ENCODE measurements at regions not wholly inside any gene's neighbourhood (a gene's known extent, or its start where the extent isn't known, plus 50 kb on each side); places are given as distances from the start of the nearest gene placed in this dataset.
"Not testable (repeated sequence)": the region's sequence is repeated elsewhere in the genome, so short reads cannot be mapped to it uniquely, and the experiment has no call there.

DNA sequence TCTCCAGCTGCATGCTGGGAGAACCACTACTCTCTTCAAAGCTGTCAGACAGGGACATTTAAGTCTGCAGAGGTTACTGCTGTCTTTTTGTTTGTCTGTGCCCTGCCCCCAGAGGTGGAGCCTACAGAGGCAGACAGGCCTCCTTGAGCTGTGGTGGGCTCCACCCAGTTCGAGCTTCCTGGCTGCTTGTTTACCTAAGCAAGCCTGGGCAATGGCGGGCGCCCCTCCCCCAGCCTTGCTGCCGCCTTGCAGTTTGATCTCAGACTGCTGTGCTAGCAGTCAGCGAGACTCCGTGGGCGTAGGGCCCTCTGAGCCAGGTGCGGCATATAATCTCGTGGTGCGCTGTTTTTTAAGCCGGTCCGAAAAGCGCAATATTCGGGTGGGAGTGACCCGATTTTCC lies 215.0 kb downstream of the STIM2 start:
- not testable (repeated sequence) for DNase-seq

GRCh38 chr4:27078934-27079455 lies 218.4 kb downstream of the STIM2 start:
- DNase-seq: no peak

- DNase-seq: no peak
These were observed 221.3 kb downstream of the STIM2 start for GRCh38 chr4:27081675-27082586.

GRCh38 chr4:27082776-27083175 lies 222.1 kb downstream of the STIM2 start:
- no peak for DNase-seq

DNA sequence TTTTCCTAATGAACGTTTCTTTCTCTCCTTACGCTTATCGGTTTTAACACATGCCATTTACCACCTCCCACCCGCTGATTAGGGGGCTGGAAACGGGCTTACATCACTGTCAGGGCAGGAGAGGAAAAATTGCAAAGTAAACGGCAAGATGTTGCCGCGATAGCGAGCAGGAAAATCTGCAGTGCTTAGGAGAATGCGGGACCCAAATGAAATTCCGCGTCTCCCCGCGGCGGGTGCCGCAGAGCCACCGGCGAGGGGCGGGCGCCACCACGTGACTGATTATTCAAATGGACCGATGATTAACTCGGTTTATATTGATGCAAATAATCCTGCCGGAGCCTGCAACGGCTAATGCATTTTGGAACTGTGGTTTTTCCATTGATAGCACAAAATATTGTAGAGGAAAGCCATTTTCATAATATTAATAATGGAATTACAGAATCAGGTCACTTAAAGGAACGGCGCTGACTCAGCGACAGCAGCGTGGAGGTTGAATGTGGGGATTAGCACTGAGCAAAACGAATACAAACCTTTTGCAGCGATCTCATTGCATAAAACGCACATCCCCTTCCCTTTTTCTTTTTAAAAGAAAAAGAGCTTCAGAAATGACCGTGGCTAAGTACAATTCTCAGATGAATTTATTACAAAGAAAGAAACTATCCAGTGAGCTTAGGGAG lies 224.2 kb downstream of the STIM2 start:
- peak; percentile 22 for DNase-seq

DNA sequence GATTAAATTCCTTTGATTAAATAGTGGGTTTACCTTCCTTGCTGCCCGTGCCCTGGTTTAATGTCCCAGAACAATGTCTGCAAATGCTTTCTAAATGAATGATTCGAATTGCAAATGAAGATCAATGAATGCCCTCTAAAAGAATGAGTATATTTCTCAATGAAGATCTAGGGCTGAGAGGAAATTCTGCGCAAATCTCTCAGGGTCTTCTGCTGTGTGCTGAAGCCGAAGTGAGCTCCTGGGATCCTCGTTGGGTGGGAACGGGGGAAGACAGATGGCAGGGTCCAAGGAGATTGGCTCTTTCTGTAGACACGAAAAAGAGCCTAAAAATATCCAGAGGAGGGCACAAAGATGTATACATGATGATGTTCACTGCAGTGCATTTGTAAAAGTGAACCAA lies 224.8 kb downstream of the STIM2 start:
- DNase-seq: no peak

GRCh38 chr4:27087306-27088045 lies 226.8 kb downstream of the STIM2 start:
- DNase-seq: no peak

GRCh38 chr4:27088491-27088890 lies 227.8 kb downstream of the STIM2 start:
- DNase-seq: no peak

GRCh38 chr4:27089186-27089585 lies 228.5 kb downstream of the STIM2 start:
- DNase-seq: no peak

DNA sequence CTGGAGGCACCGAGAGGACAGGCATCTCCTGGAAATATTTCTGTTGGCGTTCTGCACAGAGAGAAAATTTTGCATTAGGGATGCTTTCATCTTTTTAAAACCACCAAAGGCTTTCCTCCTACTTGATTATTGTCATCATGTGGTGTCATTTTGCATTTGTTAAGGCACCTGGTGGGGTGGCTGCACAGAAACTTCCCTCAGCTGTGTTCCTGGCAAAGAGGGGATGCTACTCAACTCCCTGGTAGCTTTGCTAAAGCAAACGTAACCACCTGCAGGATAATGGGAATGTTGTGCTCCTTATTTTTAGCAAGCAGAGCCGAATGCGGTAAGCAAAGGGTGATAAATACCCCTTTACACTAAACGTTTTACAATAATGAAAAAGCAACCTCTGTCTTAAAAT lies 229.8 kb downstream of the STIM2 start:
- DNase-seq: no peak

- DNase-seq: no peak
These were observed 233.6 kb downstream of the STIM2 start for GRCh38 chr4:27094224-27094623.

DNA sequence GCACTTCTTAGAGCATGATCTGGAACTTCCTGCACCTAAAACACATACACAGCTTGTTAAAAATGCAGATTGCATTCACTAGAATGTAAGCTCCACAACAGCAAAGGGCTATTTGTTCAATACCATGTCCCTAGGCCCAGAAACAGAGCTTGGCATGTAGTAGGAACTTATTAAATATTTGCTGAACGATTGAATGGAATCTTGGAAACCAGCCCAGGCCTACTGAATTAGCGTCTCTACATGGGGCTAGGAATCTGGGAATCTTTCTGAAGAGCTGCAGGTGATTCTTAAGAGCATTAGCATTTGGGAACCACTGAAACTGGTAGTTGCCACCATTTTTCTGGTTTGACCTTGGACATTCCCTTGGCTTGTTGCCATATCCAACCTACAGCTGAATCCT lies 234.1 kb downstream of the STIM2 start:
- DNase-seq: no peak

GRCh38 chr4:27096142-27096824 lies 235.6 kb downstream of the STIM2 start:
- no peak for DNase-seq

DNA sequence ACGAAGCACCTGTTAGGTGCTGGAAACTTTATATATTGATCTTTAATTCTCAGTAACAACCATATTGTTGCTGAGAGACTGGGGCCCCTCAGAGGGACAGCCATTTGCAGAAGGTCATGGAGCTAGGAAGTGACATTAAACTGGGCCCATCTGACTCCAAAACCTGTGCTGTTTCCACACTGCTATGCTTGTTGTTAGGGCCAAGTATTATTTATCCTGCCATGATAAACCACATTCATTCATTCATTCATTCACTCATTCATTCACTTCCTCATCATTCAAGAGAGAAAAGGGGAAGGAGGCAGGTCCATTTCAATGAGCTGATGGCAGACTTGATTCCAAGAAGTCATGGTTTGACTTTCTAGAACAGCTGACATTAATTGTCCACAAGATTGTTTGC lies 237.4 kb downstream of the STIM2 start:
- no peak for DNase-seq

GRCh38 chr4:27100713-27101112 lies 240.1 kb downstream of the STIM2 start:
- no peak for DNase-seq

DNA sequence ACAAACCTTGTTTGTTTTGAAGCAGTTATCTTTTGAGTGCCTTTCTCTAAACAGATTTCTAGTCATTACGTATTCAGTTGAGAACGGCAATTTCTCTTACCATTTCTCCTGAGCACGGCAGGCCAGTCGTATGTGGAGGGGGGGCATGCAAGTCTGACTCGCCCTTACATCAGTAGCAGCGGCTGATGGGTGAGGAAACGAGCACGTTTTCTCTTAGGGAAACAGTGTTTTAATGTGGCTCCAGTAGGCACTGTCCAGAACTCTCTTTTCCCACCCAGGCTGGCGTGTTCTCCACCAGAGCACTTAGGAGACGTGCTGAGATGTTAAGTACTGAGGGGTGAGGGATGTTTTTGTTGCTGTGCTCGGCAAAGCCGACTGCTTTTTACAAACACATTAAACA lies 240.5 kb downstream of the STIM2 start:
- DNase-seq: no peak

GRCh38 chr4:27101561-27101960 lies 240.9 kb downstream of the STIM2 start:
- no peak for DNase-seq

DNA sequence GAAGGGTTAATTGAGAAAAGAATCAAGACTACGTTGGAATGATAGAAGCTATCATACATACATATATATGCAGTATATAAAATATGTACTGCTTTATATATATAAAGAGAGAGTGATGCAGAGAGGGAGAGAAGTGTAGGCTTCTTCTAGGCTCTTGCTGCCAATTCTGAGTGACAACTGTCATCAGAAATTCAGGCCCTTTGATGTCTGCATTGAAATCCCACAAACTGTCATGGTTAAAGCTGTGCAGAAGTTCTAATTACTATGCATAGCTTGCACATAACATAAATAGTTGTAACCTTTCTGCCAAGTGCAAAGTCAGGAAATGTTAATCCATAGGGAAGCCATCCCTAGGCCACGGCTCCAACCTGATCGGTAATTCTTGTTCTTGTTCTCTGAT lies 251.0 kb downstream of the STIM2 start:
- DNase-seq: no peak

- no peak for DNase-seq
These were observed 251.9 kb downstream of the STIM2 start for GRCh38 chr4:27112587-27112986.

- no peak for DNase-seq
These were observed 254.6 kb downstream of the STIM2 start for GRCh38 chr4:27115221-27115620.

GRCh38 chr4:27117453-27117852 lies 256.8 kb downstream of the STIM2 start:
- DNase-seq: no peak

DNA sequence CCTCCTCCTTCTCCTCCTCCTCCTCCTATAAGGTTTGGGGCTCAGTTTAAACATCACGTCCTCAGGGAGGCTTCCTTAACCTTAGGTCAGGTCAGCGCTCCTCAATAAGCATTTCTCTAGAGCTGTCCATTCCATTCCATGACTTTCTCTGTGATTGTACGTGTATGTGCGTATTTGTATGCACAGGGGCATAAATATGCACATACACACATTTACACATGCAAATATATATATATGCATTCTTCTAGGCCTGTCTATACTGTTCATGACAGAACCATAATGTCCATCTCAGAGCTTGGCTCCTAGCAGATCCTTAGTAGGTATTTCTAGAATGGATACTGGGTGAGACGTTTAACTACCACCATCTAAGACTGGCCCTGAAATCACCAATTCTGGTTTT lies 258.6 kb downstream of the STIM2 start:
- DNase-seq: no peak

DNA sequence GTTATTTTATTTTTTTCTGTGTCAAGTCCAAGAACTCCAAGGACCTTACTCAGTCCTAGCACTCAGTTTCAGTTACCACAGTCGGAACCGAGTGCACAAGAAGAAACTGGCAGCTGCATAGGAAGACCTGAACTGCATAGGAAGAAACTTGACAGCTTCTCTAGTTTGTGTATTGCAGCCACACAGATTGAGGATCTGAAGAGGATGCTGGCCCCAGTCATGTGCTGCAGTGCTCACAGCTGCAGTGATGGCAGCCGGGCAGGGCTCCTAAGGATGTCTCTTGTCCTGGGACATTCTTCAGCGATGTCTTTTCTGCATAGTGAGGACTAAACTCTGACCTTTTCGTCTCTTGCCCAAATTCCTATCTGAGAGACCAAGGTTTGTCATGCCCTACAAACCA lies 261.2 kb downstream of the STIM2 start:
- no peak for DNase-seq
